ENCODE measurements at regions not wholly inside any gene's neighbourhood (a gene's known extent, or its start where the extent isn't known, plus 50 kb on each side); places are given as distances from the start of the nearest gene placed in this dataset.

DNA sequence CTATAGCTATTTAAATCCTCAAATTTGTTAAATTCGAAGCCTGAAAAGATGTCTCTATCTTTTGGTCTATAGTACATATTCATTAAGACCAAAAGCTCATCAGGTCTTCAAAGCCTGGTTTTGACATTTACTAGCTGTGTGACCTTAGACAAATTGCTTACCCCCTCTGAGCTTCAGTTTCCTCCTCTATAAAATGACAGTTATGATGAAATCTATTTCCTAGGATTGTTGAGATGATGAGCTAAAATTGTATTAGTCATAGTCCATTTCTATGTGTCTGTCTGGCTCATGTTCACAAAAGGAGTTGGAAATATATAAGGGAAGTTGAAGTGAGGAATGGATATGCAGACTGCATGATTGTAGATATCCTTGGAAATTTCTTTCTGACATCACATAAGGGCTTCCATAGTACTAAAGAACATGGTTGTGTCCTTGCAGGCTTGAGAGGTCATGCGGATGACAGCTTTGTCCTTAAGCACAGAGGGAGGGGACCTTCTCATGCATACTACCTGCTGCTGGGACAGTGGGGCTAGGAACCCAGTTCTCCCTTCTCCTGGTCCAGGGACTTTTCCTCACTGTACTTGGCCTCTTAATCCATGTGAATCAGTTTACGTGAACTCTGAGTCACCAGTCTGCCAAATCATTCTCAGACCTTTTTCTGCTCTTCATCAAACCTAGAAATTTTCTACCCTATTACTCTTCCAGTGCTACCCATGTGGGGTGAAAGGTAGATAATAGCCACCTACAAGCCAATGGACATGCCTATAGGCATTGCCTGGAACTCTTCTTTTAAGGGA, 487.5 kb upstream of the SALL1 start:
- DNase-seq: no peak

DNA sequence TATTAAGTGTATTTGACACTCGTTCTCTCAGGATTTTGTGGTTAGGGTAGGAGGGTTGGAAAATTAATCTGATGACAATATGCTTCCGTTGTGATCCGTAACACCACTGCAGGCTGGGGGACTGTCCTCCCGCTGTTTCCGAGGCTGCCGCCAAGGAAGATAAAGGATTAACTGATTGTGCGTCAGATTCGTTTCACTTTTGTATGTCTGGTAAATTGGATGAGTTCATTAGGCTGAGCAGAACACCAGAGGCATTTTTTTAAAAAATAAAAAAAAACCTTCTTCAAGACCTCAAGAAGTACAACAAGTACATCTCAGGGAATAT, 486.7 kb upstream of the SALL1 start:
- DNase-seq: no peak

DNA sequence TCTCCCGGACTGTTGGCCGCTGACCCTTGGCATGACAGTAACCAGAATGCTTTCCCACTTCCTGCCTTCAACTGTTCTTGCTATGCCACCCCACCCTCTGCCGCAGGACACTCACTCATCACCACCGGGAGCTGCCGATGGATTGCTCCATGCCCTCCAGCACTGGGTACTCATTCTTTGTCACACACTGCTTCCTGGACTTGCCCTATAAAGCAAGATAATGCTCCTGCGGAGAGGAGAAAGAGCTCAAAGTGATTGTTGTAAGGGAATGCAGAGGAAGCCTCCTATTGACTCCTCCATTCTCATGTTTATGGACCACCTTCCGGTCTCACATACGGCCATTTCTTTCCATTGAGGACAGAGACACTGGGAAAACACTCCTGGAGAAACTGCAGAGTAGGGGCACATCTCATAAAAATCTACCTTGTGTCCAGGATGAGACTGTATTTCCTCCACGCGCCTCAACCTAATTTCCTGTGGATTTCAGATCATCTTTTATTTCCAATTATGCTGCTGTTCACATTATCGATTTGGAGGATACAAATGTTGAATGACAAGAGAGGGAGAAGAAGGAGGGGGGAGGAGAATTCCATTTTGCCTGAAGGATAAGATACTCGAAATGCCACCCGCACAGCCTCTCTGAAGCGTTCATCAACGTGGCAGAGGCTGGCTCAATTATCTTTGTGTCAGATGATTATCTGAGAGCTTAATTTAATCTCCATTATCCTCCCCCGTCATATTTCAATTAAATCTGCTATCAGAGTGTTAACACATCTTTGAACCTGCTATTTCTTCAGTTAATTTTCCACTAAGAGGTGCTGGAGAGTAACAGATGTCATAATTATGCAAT, 486.1 kb upstream of the SALL1 start:
- no peak for DNase-seq

DNA sequence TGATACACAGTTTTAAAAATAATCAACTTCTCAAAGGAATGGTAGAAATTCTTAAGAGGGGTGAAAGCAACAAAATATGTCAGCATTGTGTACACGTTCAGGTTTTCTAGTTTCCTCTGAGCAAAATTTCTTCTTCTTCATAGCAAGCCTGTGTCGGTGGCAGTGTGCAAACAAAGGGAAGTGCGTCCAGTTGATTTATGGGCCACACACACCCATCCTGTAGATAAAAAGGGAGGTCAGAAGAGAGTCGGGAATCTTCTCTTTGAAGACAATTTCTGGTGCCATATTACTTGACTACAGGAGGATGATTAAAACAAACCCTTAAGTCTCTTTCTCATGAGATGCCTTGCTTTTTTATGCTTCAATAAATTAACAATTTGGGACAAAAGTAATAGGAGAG, 484.1 kb upstream of the SALL1 start:
- no peak for DNase-seq

DNA sequence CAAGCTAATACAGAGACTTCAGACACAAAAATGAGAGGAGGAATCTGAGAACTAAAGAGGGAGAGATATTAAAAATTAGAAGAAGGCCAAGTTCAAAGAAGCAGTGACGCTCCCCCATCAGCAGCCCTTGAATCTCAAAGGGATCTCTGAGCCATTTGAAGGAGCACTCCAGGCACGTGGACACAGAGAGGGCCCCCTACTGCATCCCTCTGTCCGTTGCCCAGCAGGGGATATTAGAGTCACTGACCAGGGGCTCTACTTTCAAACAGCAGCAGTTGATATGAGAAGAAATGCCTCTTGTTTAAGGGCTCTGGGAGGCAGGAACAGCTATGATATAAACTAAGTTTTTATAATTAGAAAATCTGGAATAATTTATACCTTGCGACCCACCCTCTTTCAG, 479.0 kb upstream of the SALL1 start:
- DNase-seq: no peak

DNA sequence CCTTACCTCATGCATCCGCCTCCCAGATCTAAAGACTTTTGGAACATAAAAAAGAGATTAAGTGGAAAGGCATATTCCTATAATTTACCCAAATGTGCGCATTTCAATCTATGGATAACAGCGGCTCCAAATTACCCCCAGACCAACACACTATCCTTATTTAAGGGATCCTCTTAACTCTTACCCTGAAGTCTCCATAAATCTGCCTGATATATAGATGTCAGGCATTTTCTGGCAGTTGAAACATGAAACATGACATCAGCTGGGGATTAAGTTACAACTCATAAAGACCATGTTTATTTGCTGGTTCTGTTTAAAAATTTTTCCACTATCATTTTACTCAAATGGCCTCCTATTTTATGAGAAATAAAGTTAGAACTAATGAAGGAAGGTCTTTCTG, 478.5 kb upstream of the SALL1 start:
- DNase-seq: no peak

DNA sequence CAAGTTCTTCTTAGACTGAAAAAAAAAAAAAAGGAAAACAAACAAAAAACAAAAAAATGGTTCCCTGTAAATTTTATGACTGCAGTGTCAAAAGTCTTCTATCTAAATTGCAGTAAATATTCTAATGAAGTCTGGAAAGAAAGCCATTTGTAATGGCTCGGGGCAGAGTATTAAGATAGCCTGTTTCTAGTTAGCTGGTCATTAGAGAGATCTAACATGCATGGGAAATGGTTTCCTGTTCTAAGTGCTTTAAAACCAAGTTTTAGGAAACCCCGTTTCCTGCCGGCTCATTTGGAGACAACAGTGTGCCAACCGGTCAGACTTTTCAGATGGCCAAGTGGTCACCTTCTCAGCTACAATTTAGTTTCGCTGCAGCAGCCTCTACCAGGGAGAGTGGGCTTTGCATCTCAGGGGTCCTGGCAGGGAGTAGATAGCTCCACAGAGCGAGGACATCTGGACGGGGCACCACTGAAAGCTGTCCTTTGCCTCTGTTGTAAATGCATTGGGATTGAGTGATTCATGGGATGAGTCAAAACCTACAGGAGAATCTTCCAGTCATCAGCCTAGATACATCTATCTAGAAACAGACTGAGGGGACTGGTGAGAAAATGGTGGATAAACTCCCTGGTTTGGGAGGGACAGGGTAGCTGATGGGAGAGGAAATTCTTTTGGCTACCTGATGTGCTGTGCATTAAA, 473.2 kb upstream of the SALL1 start:
- no peak for DNase-seq

DNA sequence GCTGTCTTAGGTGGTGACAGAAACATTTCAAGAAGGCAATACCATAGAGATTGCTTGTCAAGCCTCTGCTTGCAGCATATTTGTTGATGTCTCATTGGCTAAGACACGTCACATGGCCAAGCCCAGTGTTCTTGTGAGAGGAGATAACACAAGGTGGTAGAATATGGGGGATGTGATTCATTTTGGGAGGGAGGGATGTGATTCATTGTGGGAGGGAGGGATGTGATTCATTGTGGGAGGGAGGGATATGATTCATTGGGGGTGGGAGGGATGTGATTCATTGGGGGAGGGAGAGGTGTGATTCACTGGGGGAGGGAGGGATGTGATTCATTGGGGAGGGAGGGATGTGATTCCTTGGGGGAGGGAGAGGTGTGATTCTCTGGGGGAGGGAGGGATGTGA, 470.5 kb upstream of the SALL1 start:
- no peak for DNase-seq

DNA sequence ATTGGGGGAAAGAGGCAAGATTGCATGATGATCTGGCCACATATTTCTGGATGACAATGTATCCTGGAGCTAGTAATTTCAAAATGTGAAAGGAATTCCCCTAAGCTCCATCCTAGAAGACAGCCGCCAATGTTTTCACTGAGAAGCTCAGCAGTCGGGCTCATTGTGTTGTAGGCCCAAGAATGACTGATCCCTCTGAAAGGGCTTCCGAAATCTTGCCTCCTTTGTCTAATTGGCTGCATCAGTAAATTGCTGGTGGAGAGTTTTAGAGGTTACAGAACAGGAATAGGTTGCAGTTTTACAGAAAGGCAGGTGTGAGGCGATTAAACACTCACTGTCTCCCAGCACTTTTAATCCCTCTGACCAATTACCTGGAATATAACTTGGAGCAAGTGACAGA, 464.1 kb upstream of the SALL1 start:
- no peak for DNase-seq

DNA sequence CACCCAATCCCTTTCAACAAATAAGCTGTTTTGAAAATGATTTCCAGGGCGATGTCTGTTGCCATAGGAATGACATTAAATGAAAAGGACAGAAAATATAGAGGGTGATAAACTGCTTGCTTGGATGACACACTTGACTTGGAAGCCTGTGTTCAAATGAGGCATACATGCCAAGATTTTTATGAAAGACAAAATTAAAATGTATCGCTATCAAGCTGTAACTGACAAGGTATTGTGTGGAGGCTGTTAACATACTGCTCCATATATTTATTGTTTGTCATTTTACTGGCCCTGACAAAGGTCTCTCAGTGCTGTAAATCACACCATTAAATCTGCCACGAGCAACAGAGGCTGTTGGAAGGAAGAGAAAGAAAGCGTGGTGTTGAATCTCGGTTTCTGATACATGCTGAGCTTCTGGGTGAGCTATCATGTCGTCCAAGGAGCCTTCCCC, 456.2 kb upstream of the SALL1 start:
- no peak for DNase-seq

DNA sequence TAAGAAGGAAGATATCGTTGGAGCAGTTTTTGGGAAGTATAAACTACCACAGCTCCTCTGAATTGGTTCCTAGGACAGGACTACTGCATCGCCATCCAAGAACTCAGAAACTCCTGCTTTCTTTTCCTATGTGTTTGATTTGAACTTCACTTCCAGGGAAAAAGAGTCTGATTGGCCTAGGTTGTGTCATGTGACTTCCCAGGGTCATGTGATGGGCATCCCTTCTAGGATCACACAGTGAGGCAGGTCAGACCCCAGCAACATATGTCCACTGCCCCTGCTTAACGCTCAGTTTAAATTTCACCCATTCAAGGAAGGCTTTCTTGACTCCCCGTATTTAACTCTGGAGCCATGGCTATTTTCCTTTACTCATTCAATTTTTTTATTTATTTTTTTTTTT, 445.2 kb upstream of the SALL1 start:
- DNase-seq: no peak

DNA sequence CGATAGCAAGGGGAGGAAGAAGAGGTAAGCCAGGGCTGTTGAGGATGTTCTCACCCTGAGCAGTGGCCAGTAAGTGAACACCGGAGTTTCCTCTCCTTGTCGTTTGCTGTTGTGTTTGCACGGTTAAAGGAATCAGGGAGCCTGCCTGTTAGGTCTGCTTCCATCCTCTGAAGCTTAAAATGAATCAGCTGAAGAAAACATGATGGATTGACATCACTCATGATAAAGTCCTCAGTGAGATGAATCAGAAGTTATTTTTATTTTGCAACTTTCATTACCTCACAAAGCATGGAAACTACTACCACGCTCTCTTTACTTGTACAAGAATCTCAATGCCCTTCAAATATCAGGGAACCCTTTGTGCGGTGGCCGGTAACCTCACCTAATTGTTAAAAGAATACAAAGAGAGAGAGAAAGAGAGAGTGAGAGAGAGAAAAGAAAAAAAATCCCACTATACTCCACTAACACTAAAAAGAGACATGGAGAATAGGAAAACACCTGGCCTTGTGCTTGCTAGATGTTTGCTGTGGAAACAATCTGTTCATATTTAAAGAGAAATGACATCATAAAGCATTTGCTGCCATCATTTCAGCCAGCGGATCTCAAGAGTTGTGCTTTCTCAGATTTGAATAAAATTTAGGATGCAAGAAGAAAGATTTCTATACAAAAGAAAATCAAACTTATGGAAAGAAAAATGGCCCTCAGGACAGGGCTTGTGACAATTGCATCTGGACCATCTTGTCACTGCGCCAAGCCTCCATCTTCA, 441.6 kb upstream of the SALL1 start:
- DNase-seq: no peak

DNA sequence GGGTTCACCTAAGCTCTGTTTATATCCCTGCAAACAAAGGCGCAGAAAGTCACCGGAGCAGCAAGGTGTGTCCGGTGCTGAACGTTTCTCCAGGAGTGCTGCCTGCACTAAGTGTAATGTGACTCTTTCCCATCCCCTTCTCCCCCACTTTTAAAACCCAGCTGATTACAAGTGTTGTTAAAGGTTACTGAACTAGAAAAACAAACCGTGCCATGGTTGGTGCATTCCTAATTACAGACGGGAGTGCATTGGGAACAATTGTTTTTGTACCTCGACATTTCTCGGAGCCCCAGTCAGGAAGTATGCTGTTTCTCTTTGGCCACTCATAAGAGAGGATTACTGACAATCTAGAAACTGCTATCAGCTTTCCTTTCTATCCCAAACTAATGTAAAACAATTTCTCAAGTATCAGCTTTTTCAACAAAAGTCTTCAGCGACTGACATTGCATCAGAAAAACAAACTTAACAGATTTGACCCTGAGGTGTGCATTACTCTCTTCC, 441.0 kb upstream of the SALL1 start:
- DNase-seq: no peak

DNA sequence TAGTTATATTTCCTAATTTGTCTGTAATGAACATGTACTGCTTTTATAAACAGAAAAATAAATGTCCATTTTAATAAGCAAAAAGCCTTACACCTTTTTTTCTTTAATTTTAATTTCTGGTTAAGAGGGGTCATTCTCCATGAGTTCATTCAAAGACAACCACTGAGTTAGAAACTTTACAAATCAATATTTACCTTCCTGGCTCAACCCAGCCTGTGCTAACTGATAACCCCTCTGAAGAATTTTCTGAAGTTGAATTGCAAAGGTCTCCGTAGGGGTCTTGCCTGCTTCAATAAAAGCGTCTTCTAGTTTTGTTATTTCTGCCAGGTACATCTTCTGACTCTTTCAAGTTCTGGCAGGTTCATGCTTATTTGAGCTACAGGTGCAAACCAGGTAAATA, 440.4 kb upstream of the SALL1 start:
- no peak for DNase-seq

DNA sequence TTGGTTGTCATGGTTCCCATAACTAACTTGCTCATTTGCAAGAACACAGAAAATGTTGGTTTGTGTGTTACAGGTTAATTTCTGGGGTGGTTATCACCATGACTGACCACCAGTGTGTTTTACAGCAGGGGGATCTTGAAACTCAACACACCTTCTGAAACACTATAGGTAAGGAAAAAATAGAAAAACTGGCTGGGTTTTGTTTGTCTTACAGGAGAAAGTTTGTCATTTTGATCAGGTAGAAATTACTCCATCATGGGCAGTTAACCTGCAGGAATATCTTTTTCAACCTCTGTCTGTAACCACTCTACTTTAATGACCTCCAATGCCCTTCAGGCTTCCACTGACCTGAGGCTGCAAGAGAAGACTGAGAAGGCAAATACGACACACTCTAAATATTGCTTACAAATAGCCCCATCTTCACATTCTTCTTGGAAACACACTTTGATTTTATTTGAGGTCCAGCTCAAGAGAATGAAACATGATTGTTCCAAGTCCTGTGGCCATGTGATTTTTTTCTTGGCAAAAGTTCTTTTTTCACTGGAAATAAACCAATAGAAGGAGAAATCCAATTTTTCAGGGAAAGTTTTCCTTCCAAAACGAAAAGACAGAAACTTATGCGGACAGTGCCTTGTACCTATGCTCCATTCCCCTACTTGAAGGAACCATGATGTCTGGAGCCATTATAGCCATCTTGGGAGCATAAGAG, 428.7 kb upstream of the SALL1 start:
- no peak for DNase-seq

DNA sequence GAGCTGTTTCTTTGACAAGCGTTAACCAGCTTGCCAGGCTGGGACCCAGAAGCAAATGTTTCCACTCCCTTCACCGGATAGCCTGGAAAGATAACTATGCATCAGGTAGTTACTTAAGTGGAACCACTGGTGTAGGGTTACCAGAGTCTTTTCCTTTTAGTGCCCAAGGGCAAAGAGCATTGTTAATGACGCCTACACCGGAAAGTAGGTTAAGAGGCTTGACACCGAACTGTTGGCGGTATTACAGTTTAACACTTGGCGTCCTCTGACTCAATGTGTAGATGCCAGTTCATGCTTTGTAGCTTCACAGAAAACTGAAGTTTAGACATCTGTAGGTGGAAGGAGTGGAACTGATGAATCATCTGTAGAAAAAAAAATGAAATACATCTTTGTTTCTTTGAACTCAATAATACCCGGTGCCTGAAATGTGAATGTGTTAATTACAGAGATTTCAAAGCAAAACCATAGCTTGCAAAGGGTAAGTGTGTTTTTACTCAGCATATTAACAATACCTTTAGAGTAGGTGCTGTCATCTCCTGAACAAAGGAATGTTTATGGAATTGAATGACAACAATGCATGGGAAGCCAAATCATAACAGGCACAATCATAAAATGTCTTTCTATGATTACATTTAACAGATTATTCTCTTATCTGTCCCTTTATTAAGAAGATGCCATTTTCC, 426.7 kb upstream of the SALL1 start:
- no peak for DNase-seq

DNA sequence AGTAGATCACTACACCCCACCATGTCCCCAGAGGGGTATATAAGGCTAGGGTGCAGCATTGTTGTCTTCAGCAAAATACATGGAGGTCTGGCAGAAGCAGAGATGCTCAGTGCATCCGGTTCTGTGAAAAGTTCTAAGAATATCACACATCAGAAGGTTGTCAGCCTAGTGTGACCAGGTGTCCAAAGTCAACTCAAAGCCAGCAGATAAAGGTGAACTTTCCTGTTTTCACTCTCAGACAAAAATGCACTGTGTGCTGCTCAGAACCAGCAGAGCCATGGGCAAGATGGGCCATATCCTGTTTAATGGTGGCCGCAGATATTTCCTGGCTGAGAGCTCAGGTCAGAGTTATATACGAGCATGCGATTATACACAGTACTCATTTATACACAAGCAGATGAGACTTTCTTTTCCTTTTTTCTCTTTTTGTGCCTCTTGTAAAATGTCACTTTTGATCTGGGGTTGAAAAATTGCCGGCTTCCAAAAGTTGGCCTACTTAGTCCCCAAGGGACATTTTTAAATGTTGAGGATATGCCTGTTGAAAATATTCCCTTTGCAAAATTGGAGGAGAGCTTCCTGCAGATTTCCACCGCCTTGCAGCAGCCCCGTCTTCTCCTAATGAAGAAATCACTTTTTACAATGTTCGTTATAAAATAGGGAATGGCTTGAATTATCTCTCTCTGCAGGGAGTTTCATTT, 425.6 kb upstream of the SALL1 start:
- no peak for DNase-seq

DNA sequence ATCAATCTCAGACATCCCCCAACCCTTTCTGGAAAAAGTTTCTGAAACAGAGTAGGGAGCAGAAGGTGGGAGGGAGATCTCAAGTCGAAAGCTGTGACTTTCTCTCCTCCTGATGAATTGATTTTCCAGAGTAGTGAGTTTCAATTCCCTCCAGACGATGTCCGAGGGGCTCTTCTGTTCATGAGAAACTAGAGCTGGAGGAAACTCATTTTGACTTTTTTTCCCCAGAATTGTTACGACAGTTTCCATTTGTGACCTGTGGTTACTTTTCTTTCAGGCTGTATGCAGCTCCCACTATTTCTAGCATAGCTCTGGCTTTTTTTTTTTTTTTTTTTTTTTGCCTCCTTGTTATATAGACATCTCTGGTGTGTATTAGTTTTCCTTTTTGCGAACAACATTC, 422.1 kb upstream of the SALL1 start:
- no peak for DNase-seq

DNA sequence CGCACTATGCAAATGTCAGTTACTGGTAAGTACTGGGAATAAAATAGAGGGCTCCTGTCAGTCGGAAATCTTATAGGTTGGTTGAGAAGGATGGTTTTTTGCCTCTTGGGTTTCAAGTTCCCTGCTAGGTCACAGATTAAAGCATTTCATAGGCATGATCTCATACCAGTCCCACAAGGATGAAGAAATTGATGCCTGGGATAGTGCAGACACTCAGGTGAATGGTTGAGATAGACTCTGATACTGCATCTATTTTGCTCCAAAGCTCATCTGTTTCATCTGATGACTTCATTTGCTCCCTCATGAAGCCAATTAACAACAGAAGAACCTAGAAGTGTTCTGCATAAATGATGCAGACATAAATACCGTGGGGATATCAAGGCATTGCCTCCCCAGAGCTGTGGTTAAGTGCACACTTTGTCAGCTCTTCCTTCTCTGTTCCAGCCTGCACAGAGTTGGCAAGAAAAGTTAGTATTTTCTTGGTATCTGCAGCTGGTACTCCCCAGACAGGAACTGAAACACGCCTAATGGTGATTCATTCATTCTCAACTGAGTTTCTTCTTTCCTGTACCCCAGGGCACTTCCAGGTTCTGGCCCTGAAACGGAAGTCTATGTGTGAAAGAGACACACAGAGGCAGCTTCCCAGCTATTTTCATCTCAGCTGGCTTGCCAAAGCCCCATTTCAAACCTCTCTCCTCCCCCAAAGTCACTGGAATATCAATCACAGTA, 418.3 kb upstream of the SALL1 start:
- no peak for DNase-seq

DNA sequence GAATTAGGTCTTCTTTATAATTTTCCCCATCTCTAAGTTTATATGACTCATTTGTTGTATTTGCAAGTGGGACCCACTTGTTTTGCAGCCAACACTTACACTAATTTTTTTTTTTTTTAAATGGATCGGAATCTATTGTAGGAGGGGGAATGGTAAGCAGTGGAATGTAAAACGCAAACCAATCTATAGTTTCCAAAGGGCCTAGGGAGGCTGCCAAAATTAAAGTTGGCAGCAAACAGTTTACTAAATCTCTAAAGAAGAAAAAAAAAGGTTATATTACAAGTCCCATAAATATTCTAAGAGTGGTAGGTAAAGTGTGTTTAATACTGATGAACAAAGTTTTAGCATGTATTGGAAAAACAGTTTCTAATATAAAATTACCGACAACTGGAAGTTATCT, 416.8 kb upstream of the SALL1 start:
- DNase-seq: no peak
